Stimulated activated CD4-positive, alpha-beta T cell treated with anti-CD3 and anti-CD28 coated beads, Interleukin-15, amount 100 ng/mL, for 24 hours (primary cell): ENCODE measurements at regions not wholly inside any gene's neighbourhood (a gene's known extent, or its start where the extent isn't known, plus 50 kb on each side); places are given as distances from the start of the nearest gene placed in this dataset.

Experiments used
- DNase-seq: peaks from one replicate; pipeline ENCODE4 v3.0.0-alpha.2; 2020

GRCh38 chr5:53423724-53424123 lies 56.7 kb upstream of the FST start:
- DNase-seq = no peak

- DNase-seq = no peak
Observed at GRCh38 chr5:53424686-53425615, 55.5 kb upstream of the FST start.

GRCh38 chr5:53425687-53426511 lies 54.5 kb upstream of the FST start:
- DNase-seq = peak; percentile 41

DNA sequence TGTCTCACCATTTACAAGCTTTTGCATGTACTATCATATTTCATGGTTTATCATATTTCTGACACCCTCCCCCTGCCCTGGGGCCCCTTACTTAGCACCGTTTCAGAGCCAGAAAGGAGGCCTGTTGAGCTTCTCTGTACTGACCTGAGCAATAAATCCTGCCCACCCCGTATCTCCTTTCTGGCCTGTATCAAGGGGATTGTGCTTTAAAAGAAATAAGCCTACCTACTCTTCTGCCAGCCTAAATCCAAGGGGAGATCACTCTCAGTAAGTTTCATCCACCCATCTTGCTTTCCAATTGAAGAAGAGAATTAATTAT lies 54.0 kb upstream of the FST start:
- no peak for DNase-seq

DNA sequence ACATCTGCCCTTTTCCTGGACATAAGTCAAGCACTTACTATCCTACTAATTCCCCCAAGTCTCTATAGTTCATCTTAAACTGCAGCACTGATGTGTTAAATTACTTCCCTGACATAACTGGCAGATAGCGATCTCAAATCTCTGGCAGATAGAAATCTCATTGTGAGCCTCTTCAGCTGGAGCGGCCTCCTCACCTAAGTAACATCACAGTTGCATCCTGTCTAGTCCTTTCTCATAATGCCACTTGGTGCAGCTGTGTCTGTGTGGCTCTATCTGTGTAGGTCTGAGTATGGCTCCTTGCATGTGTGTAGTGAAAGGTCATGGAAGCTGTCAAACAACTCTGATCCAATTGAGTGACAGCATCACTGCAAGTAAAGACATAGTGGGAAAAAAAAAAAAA lies 53.6 kb upstream of the FST start:
- DNase-seq = no peak

DNA sequence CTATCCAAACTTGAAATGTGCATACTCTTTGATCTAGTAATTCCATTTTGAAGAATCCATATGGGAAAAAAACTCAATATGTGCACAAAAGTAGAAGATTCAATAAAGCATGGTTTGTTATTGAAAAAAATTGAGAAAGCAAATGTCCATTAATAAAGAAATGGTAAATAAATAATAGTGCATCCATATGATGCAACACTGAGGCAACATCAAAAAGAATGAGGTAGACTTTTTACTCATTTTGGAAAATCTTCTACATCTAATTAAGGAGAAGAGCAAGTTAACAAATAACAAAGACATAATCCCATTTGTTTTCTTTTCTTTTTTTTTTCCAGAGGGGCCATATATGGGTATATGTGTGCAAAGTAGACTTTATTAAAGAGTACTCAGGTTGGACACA lies 52.5 kb upstream of the FST start:
- DNase-seq = no peak

DNA sequence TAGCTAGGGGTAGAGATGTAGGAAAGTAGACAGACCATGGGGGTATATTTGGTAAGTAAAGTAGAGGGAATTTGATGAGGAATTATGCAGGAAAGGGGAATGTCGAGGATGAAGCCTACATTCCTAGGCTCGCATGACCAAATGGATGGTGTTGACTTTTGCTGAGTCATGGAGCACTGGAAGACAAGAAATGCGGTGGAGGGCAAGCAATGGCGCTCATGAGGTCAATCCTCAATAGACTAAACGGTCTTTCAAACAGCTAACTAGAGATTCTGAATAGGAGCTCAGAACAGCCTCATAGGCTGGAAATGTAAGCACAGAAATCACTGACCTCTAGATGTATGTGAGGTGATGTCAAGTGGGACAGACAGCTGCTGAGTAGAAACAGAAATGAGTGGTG lies 50.7 kb upstream of the FST start:
- no peak for DNase-seq

- no peak for DNase-seq
Observed at GRCh38 chr5:53430618-53431252, 49.7 kb upstream of the FST start.
